NCI-H510A treated with DMSO at 0.1 percent for 48 hours (cell line): ENCODE measurements at regions not wholly inside any gene's neighbourhood (a gene's known extent, or its start where the extent isn't known, plus 50 kb on each side); places are given as distances from the start of the nearest gene placed in this dataset.

ENCODE experiments used
- DNase-seq: peaks from one replicate; lab custom pipeline; 2025; lab: John Stamatoyannopoulos, UW

DNA sequence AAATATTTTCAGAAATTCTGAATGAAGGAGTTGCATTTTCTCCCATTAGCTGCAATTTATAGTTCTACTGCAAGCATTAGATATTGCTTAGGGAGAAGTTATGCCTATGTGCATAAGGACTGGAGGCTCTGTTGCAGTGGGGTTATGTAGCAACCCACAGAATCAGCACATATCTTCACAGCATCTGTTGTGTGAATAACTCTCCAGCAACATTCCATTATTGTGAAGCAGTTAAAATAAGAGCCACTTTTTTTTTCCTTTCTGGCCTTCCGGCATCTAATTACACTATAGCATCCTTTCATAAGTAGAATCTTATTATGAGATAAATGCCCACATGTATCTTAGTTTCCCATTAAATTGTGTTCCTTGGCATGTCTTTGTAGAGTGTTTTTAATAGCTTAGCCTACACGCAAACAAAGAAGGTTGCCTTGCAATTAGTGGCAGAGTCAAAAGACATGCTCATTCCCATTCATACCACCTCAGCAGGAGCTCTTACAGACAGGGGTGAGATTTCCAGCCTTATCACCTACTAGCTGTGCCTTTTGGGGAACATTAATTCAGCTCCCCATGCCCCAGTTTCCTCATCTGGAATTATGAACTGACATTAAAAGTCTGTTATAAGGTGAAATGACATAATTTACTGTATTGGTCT, 596.0 kb upstream of the GOT2 start:
- DNase-seq: no peak

- DNase-seq: no peak
These were observed 594.8 kb upstream of the GOT2 start for GRCh38 chr16:59328961-59329360.

- no peak for DNase-seq
These were observed 593.8 kb upstream of the GOT2 start for GRCh38 chr16:59327894-59328293.

- DNase-seq: no peak
These were observed 592.8 kb upstream of the GOT2 start for GRCh38 chr16:59326955-59327354.

DNA sequence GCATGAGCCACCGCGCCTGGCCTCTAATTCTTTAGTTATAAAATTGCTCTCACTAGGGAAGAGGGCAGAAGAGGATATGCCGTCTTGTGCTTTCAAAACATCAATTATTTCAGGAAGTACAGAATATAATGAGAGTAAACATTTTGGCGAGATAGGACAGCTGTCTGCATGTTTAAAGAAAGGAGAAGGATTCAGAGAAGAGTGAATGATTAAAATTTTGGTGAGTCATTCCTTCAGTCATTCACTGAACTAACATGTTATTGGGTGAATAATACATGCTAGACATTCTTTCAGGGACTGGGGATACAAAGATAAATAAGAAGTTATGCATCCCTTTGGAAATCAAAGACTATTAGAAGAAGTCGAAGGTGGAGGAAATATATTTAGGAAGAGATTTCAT, 590.3 kb upstream of the GOT2 start:
- no peak for DNase-seq

GRCh38 chr16:59320657-59321056, 586.5 kb upstream of the GOT2 start:
- no peak for DNase-seq

GRCh38 chr16:59319871-59320270, 585.8 kb upstream of the GOT2 start:
- DNase-seq: no peak

DNA sequence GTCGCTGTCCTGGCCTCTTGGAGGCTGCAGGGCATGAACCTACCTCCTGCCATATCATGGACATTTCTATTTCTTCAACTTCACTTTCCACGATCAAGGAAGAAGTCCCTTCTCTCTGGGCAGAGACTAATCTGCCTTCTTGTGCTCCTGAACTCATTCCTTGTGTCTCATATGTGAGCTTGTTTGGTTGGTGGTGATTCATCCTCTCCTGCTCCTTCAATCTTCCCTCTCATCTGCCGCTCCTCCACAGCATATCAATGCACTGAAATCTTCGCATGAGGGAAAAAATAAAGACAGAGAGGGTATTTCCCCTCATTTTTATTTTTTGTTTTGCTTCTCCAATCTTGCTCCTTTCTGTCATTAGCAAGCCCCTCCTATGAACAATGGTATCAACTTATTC, 571.7 kb upstream of the GOT2 start:
- no peak for DNase-seq

GRCh38 chr16:59296888-59297287, 562.8 kb upstream of the GOT2 start:
- no peak for DNase-seq

- DNase-seq: no peak
These were observed 562.0 kb upstream of the GOT2 start for GRCh38 chr16:59295993-59296736.

GRCh38 chr16:59295474-59295873, 561.4 kb upstream of the GOT2 start:
- no peak for DNase-seq

DNA sequence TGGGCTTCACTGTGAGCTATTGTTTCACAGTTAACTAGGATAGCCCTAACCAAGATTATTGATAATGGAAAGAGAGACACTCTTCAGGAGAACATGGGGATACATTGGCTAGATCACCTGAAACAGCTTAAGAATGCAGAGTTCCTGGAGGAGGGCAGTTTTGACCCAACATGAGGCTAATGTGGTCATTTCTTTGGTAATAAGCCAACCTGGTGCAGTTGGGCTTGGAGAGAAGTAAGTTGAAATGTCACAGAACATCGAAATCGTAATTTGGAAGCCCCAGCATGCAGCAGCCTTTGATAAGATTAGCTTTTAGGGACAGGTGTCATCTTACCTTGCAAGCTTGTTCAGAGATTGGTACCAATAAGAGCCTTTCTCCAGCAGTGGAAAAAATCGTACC, 556.6 kb upstream of the GOT2 start:
- no peak for DNase-seq

GRCh38 chr16:59289151-59289550, 555.0 kb upstream of the GOT2 start:
- no peak for DNase-seq

DNA sequence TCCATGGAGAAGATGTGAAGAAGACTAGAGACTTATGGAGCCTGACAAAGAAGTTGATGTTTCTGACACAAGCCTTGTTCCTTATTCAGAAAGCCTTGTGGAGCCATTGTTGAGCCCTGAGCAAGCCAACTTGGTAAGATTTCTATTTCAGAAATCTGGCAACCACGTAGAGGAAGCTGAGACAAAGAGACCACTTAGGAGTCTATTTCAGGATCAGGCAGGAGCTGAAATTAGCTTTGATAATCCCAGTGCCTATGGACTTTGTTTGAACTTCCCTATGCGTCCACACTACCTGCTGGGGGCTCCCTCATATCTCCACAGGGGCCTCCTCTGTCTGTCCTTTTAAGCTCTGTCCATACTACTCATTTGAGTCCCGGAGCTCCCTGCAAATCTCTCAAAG, 540.0 kb upstream of the GOT2 start:
- DNase-seq: no peak

- DNase-seq: no peak
These were observed 529.8 kb upstream of the GOT2 start for GRCh38 chr16:59263955-59264354.

GRCh38 chr16:59260892-59261291, 526.8 kb upstream of the GOT2 start:
- DNase-seq: no peak

DNA sequence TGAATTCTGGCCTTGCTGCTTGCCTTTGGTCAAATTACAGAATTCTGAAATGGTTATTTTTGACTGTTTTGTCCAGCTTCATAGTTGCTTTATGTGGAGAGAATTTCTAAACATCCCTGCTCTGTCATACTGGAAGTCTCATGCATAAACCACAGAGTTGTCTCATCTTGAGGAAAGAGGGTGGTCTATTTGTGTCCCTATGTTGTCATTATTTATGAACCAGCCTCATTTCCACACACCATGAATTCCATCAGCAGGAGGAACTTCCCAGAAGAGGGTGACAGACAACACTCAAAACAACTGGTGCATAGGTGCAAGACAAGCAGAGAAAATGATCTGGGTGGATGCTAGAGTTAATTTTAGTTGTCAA, 525.8 kb upstream of the GOT2 start:
- no peak for DNase-seq

DNA sequence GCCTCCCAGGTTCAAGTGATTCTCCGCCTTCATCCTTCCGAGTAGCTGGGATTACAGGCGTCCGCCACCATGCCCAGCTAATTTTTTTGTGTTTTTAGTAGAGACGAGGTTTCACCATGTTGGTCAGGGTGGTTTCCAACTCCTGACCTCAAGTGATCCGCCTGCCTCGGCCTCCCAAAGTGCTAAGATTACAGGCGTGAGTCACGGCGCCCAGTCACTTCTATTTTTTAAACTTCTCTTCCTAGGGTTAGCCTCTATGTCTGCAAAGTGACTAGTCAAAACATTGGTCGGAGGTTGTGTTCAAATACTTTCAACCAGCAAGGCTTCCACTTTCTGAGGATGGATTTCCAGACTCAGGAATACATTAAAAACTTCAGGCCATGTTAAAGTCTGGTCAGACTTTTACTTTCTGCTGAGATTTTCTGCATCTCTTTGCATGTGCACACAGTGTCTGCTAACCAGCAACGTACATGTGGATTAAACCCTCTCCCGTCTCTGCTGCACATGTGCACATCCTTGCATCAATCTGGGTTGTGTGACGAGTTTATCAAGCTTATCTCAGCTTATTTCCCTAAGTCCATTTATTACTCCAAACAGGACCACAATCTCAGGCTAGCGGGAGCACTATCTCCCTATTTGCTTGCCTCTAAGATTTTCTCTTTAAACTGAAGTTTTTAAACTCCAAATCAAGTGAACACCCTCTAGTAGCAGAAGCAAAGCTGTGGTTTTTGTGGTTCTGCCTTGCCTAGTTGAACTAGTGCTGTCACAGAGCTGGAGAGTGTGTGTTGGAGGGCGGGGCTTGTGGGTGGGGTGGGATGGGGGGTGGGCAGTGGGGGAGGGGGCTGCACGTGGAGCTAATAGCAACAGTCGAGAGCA, 525.2 kb upstream of the GOT2 start:
- no peak for DNase-seq

GRCh38 chr16:59252317-59252716, 518.2 kb upstream of the GOT2 start:
- DNase-seq: no peak

GRCh38 chr16:59249011-59249410, 514.9 kb upstream of the GOT2 start:
- DNase-seq: no peak

DNA sequence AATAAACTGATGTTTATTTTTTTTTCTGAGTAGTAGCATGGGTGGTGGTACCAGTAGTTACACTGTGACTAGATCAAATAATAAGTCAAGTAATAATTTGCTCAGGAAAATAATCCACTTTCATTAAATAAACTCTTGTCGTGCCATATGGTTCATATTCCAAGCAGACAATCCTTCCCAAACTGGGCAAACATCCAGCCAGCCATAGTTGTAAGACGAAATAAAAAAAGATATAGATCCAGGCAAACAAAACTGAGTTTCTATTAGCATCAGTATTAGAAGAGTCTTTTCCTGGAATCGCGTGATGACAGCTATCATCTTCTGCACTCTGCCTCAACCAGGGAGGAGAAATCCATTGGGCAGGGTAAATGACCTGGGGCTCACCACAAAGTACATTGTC, 508.4 kb upstream of the GOT2 start:
- no peak for DNase-seq

DNA sequence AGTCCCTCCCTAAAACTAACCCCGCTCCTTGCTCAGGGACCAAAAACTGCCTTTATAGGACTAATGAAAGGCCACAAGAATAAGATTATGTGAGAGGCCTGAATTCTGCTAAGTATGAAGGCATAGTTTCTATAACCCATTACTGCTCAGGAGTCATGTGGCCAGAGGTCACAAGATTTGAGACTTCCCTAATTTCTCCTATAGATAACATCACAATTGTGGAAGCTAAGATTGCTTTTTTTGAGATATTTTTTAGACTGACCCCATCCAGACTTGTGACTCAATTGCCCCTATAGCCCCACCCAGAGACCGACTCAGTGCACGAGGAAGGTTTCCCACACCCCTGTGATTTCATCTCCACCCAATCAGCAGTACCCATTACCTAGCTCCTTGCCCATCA, 504.1 kb upstream of the GOT2 start:
- DNase-seq: no peak
